ENCODE measurements at regions not wholly inside any gene's neighbourhood (a gene's known extent, or its start where the extent isn't known, plus 50 kb on each side); places are given as distances from the start of the nearest gene placed in this dataset.
A peak's percentile ranks its signal among the peaks of the same experiment; 100 is the strongest.

GRCh38 chr6:22028403-22029090, 268.3 kb downstream of the PRL start:
- Histone ChIP-seq H3K27me3 (ENCODE audit: insufficient read depth, low read length) (no peaks in the 10 kb centered on the region), H3K9me2 (ENCODE audit: low read depth, low read length) (no peaks in the 10 kb centered on the region), H3K9ac (ENCODE audit: low read length) (peak overlapping the region; percentile 52), H3K36me3 (ENCODE audit: insufficient read depth, low read length) (no peaks in the 10 kb centered on the region), H3K4me1 (ENCODE audit: insufficient read depth, low read length, severe bottlenecking) (peaks cover 81% of the 10 kb centered on the region), H3K79me2 (ENCODE audit: insufficient read depth, low read length) (no peaks in the 10 kb centered on the region), H3K4me3 (ENCODE audit: low read depth, low read length, poor library complexity, severe bottlenecking) (peak overlapping the region; percentile 24), H3K4me2 (ENCODE audit: low read length) (peak overlapping the region; percentile 54), H2AFZ (ENCODE audit: low read length) (no peak overlapping the region), H4K20me1 (ENCODE audit: insufficient read depth, low read length) (no peaks in the 10 kb centered on the region), H3K27ac (ENCODE audit: low read depth, low read length, poor library complexity, severe bottlenecking) (peak overlapping the region; percentile 88), H3F3A (ENCODE audit: insufficient read depth, low read length) (no peaks in the 10 kb centered on the region), H3K9me3 (ENCODE audit: low read length) (no peaks in the 10 kb centered on the region)
- TF ChIP-seq EZH2 (IDR thresholded peaks at IDR 0.05; ENCODE audit: borderline replicate concordance, low read length) = no peak
- TF ChIP-seq, protein P1, sequence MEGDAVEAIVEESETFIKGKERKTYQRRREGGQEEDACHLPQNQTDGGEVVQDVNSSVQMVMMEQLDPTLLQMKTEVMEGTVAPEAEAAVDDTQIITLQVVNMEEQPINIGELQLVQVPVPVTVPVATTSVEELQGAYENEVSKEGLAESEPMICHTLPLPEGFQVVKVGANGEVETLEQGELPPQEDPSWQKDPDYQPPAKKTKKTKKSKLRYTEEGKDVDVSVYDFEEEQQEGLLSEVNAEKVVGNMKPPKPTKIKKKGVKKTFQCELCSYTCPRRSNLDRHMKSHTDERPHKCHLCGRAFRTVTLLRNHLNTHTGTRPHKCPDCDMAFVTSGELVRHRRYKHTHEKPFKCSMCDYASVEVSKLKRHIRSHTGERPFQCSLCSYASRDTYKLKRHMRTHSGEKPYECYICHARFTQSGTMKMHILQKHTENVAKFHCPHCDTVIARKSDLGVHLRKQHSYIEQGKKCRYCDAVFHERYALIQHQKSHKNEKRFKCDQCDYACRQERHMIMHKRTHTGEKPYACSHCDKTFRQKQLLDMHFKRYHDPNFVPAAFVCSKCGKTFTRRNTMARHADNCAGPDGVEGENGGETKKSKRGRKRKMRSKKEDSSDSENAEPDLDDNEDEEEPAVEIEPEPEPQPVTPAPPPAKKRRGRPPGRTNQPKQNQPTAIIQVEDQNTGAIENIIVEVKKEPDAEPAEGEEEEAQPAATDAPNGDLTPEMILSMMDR (IDR thresholded peaks at IDR 0.05; ENCODE audit: low read length) = no peak

DNA sequence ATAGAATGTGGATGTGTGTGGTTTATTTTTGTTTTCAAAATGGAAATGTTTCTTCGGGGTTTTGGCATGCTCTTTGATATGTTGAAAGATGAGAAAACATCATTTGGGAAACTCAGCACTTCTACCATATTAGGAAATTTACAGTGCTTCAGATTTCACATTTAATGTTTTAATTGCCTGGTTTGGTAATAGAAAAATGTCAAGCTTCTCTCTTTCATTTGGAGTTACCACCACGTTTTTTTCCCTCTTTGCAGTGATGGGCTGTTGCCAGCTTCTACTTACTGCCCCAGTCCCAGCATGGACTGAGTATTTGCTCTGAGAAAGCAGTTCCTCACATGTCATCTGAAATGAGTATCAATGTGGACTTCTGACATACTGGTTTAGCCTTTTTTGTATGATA, 267.7 kb downstream of the PRL start:
- H3K4me1 ChIP-seq (ENCODE audit: insufficient read depth, low read length, severe bottlenecking) = peaks cover 78% of the 10 kb centered on the region
- TF ChIP-seq, protein P1 (IDR thresholded peaks at IDR 0.05; ENCODE audit: low read length) = no peak
- no peak for TF ChIP-seq EZH2 (IDR thresholded peaks at IDR 0.05; ENCODE audit: borderline replicate concordance, low read length)
- H3K9me3 ChIP-seq (ENCODE audit: low read length) = no peaks in the 10 kb centered on the region
- no peaks in the 10 kb centered on the region for H3K27me3 ChIP-seq (ENCODE audit: insufficient read depth, low read length)
- peak overlapping the region; percentile 54 for H3K4me2 ChIP-seq (ENCODE audit: low read length)
- H3K27ac ChIP-seq (ENCODE audit: low read depth, low read length, poor library complexity, severe bottlenecking) = peak overlapping the region; percentile 88
- H3K36me3 ChIP-seq (ENCODE audit: insufficient read depth, low read length) = no peaks in the 10 kb centered on the region
- H2AFZ ChIP-seq (ENCODE audit: low read length) = peak overlapping the region; percentile 70; the same call in 1 of the 2 replicates
- H3K9ac ChIP-seq (ENCODE audit: low read length) = peak overlapping the region; percentile 52
- H3K79me2 ChIP-seq (ENCODE audit: insufficient read depth, low read length) = no peaks in the 10 kb centered on the region
- no peaks in the 10 kb centered on the region for H3F3A ChIP-seq (ENCODE audit: insufficient read depth, low read length)
- no peak overlapping the region for H3K4me3 ChIP-seq (ENCODE audit: low read depth, low read length, poor library complexity, severe bottlenecking)
- no peaks in the 10 kb centered on the region for H4K20me1 ChIP-seq (ENCODE audit: insufficient read depth, low read length)
- H3K9me2 ChIP-seq (ENCODE audit: low read depth, low read length) = no peaks in the 10 kb centered on the region

DNA sequence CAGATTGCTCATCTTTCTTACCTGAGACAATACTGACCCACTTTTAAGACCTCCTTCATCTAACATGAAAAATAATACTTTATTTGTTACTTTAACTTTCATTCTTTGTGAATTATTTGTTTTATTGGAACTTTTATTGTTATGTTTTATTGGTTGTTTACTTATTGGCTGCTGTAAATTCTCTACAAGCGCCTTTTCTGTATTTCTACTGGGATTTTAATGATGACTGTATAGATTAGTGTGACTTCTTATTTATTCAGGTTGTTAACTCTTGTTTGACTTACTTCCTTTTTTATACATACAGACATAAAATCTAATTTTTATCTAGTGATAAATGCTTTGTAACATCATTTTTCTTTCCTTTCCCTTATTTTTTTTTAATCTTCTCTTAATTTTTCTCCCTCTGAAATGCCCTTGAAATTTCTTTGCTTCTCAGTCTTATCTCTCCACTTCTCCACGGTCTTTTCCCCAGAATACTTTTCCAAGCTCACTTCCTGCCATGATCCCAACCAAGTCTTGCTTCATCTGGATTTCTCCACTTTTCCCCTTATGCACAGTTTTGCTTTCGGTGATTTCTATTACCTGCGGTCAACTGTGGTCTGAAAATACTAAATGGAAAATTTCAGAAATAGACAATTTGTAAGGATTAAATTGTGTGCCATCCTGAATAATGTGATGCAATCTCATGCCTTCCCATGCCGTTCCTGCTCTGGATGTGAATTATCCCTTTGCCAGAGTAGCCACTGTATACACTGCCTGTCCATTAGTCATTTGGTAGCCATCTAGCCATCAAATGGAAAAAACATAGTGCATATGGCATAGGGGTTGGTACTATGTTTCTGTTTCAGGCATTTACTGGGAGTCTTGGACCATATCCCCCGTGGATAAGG, 265.9 kb downstream of the PRL start:
- Histone ChIP-seq H3K79me2 (ENCODE audit: insufficient read depth, low read length) (no peaks in the 10 kb centered on the region), H3K4me1 (ENCODE audit: insufficient read depth, low read length, severe bottlenecking) (peaks cover 76% of the 10 kb centered on the region), H3K4me3 (ENCODE audit: low read depth, low read length, poor library complexity, severe bottlenecking) (no peak overlapping the region), H3K9ac (ENCODE audit: low read length) (no peak overlapping the region), H3K27me3 (ENCODE audit: insufficient read depth, low read length) (no peaks in the 10 kb centered on the region), H4K20me1 (ENCODE audit: insufficient read depth, low read length) (no peaks in the 10 kb centered on the region), H3K36me3 (ENCODE audit: insufficient read depth, low read length) (no peaks in the 10 kb centered on the region), H3K9me2 (ENCODE audit: low read depth, low read length) (no peaks in the 10 kb centered on the region), H3K9me3 (ENCODE audit: low read length) (no peaks in the 10 kb centered on the region), H3K27ac (ENCODE audit: low read depth, low read length, poor library complexity, severe bottlenecking) (peak overlapping the region; percentile 18), H2AFZ (ENCODE audit: low read length) (no peak overlapping the region), H3F3A (ENCODE audit: insufficient read depth, low read length) (no peaks in the 10 kb centered on the region), H3K4me2 (ENCODE audit: low read length) (no peak overlapping the region)
- TF ChIP-seq, protein P1 (IDR thresholded peaks at IDR 0.05; ENCODE audit: low read length) = no peak
- no peak for TF ChIP-seq EZH2 (IDR thresholded peaks at IDR 0.05; ENCODE audit: borderline replicate concordance, low read length)

Measured in OCI-LY1 (cell line).